Neural progenitor cell (in vitro differentiated cells): ENCODE measurements at regions not wholly inside any gene's neighbourhood (a gene's known extent, or its start where the extent isn't known, plus 50 kb on each side); places are given as distances from the start of the nearest gene placed in this dataset.

Experiments used
- DNase-seq: peaks from one replicate; pipeline ENCODE4 v3.0.0-alpha.2; 2016; ENCODE audit warnings: low spot score
- H2AFZ ChIP-seq: fragments of 200-600 bp; sonication (generic); replicated peaks from 2 replicates; pipeline ENCODE4 v1.6.1; 2016; ENCODE audit warnings: antibody characterized with exemption
- H3F3A ChIP-seq: fragments of 200-600 bp; sonication (generic); 2 replicates; pipeline ENCODE4 v1.6.1; 2016; ENCODE audit warnings: antibody characterized with exemption, low read depth
- H3K27ac ChIP-seq: fragments of 200-600 bp; sonication (generic); 2 replicates; pipeline ENCODE4 v1.5.1; 2016; ENCODE audit warnings: mild to moderate bottlenecking
- H3K27me3 ChIP-seq: fragments of 200-600 bp; sonication (generic); 2 replicates; pipeline ENCODE4 v1.6.1; 2016; ENCODE audit warnings: mild to moderate bottlenecking, moderate library complexity
- H3K36me3 ChIP-seq: fragments of 200-600 bp; sonication (generic); 2 replicates; pipeline ENCODE4 v1.5.1; 2016
- H3K4me1 ChIP-seq: fragments of 200-600 bp; sonication (generic); 2 replicates; pipeline ENCODE4 v1.6.1; 2016; ENCODE audit warnings: mixed run types
- H3K4me2 ChIP-seq: fragments of 200-600 bp; sonication (generic); 2 replicates; pipeline ENCODE4 v1.6.1; 2016
- H3K4me3 ChIP-seq: fragments of 200-600 bp; sonication (generic); 2 replicates; pipeline ENCODE4 v1.5.1; 2016
- H3K79me2 ChIP-seq: fragments of 200-600 bp; sonication (generic); 2 replicates; pipeline ENCODE4 v1.6.1; 2016; ENCODE audit warnings: low read depth
- H3K9ac ChIP-seq: fragments of 200-600 bp; sonication (generic); 2 replicates; pipeline ENCODE4 v1.6.1; 2016
- H3K9me3 ChIP-seq: fragments of 200-600 bp; sonication (generic); 2 replicates; pipeline ENCODE4 v1.5.1; 2016; ENCODE audit warnings: low read depth
- H4K20me1 ChIP-seq: fragments of 200-600 bp; sonication (generic); 2 replicates; pipeline ENCODE4 v1.6.1; 2016; ENCODE audit warnings: low read depth
- H3K27ac Mint-ChIP-seq: 3 replicates; pipeline ENCODE4 v1.8.0; 2021; ENCODE audit warnings: mixed read lengths
- H3K27me3 Mint-ChIP-seq: 2 replicates; pipeline ENCODE4 v1.8.0; 2022; ENCODE audit warnings: low read depth, mild to moderate bottlenecking, inconsistent platforms, moderate library complexity, mixed read lengths; ENCODE audit not compliant: insufficient read depth
- H3K36me3 Mint-ChIP-seq: 3 replicates; pipeline ENCODE4 v1.8.0; 2021; ENCODE audit warnings: mixed read lengths
- H3K4me1 Mint-ChIP-seq: 3 replicates; pipeline ENCODE4 v1.8.0; 2021; ENCODE audit warnings: mixed read lengths
- H3K4me3 Mint-ChIP-seq: 3 replicates; pipeline ENCODE4 v1.8.0; 2021; ENCODE audit warnings: mild to moderate bottlenecking, moderate library complexity, mixed read lengths
- H3K9me3 Mint-ChIP-seq: 3 replicates; pipeline ENCODE4 v1.8.0; 2020; ENCODE audit warnings: mixed read lengths
- CTCF ChIP-seq: fragments of 200-600 bp; sonication (generic); IDR thresholded peaks from 2 replicates; pipeline ENCODE4 v1.5.1; 2017; ENCODE audit warnings: antibody characterized with exemption, mild to moderate bottlenecking
- EZH2 ChIP-seq: fragments of 200-600 bp; sonication (generic); IDR thresholded peaks from 2 replicates; pipeline ENCODE4 v1.6.1; 2017; ENCODE audit warnings: antibody characterized with exemption, mild to moderate bottlenecking, moderate library complexity
- EZH2phosphoT487 ChIP-seq: fragments of 200-600 bp; sonication (generic); IDR thresholded peaks from 2 replicates; pipeline ENCODE4 v1.6.1; 2017; ENCODE audit warnings: antibody characterized with exemption

- Histone ChIP-seq H4K20me1 (no peaks in the 10 kb centered on the region), H3K27me3 (no peaks in the 10 kb centered on the region), H3K4me1 (peaks cover 22% of the 10 kb centered on the region), H3K27ac (no peak overlapping the region), H3K4me2 (no peak overlapping the region), H3K79me2 (no peaks in the 10 kb centered on the region), H2AFZ (no peak overlapping the region), H3K4me3 (no peak overlapping the region), H3K36me3 (no peaks in the 10 kb centered on the region), H3K9me3 (no peaks in the 10 kb centered on the region), H3K9ac (no peak overlapping the region), H3F3A (no peaks in the 10 kb centered on the region)
- peak overlapping the region; percentile 88 for H3K27ac Mint-ChIP-seq
- H3K4me1 Mint-ChIP-seq, result peaks cover 39% of the 10 kb centered on the region
- H3K36me3 Mint-ChIP-seq, result no peaks in the 10 kb centered on the region
- no peaks in the 10 kb centered on the region for H3K9me3 Mint-ChIP-seq
- DNase-seq, result no peak
- no peaks in the 10 kb centered on the region for H3K27me3 Mint-ChIP-seq
- no peak overlapping the region for H3K4me3 Mint-ChIP-seq
- no peak for TF ChIP-seq EZH2phosphoT487
- no peak for TF ChIP-seq CTCF
- TF ChIP-seq EZH2, result no peak
Observed at GRCh38 chrX:20665481-20665880, 398.8 kb upstream of the RPS6KA3 start.

GRCh38 chrX:20664774-20665173 lies 398.1 kb upstream of the RPS6KA3 start:
- H3K4me1 Mint-ChIP-seq, result peaks cover 39% of the 10 kb centered on the region
- Histone ChIP-seq H3K27ac (no peak overlapping the region), H3K27me3 (no peaks in the 10 kb centered on the region), H3K36me3 (no peaks in the 10 kb centered on the region), H3K9ac (no peak overlapping the region), H3F3A (no peaks in the 10 kb centered on the region), H3K4me3 (no peak overlapping the region), H3K9me3 (no peaks in the 10 kb centered on the region), H3K4me1 (peaks cover 22% of the 10 kb centered on the region), H3K79me2 (no peaks in the 10 kb centered on the region), H3K4me2 (no peak overlapping the region), H4K20me1 (no peaks in the 10 kb centered on the region), H2AFZ (no peak overlapping the region)
- peak overlapping the region; percentile 10 for H3K4me3 Mint-ChIP-seq
- peak; percentile 55 for DNase-seq
- no peaks in the 10 kb centered on the region for H3K9me3 Mint-ChIP-seq
- no peaks in the 10 kb centered on the region for H3K36me3 Mint-ChIP-seq
- H3K27me3 Mint-ChIP-seq, result no peaks in the 10 kb centered on the region
- H3K27ac Mint-ChIP-seq, result no peak overlapping the region
- TF ChIP-seq EZH2phosphoT487 (no peak), CTCF (no peak), EZH2 (no peak)

DNA sequence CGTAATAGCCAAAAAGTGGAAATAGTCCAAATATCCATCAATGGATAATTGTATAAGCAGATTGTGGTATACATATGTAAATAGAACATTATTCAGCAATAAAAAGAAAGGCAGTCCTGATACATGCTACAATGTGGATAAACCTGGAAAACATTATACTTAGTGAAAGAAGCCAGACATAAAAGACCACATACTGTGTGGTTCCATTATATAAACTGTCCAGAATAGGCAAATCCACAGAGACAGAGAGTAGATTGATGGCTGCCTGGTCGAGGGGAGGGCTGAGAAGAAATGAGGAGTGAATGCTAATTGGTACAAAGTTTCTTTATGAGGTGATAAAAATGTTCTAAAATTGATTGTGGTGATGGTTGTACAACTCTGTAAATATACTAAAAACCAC lies 397.4 kb upstream of the RPS6KA3 start:
- Mint-ChIP-seq H3K27ac (peak overlapping the region; percentile 83), H3K27me3 (no peaks in the 10 kb centered on the region), H3K36me3 (no peaks in the 10 kb centered on the region), H3K4me3 (peak overlapping the region; percentile 44), H3K9me3 (peaks cover 4% of the 10 kb centered on the region), H3K4me1 (peaks cover 39% of the 10 kb centered on the region)
- DNase-seq, result no peak
- H3K27ac ChIP-seq, result no peak overlapping the region
- no peak overlapping the region for H3K4me2 ChIP-seq
- H3K36me3 ChIP-seq, result no peaks in the 10 kb centered on the region
- H4K20me1 ChIP-seq, result no peaks in the 10 kb centered on the region
- H3K4me1 ChIP-seq, result peaks cover 22% of the 10 kb centered on the region
- no peaks in the 10 kb centered on the region for H3K79me2 ChIP-seq
- no peak overlapping the region for H3K4me3 ChIP-seq
- H3K9ac ChIP-seq, result no peak overlapping the region
- TF ChIP-seq EZH2, result no peak
- TF ChIP-seq CTCF, result no peak
- TF ChIP-seq EZH2phosphoT487, result no peak
- no peaks in the 10 kb centered on the region for H3K27me3 ChIP-seq
- no peaks in the 10 kb centered on the region for H3K9me3 ChIP-seq
- H2AFZ ChIP-seq, result no peak overlapping the region
- no peaks in the 10 kb centered on the region for H3F3A ChIP-seq

DNA sequence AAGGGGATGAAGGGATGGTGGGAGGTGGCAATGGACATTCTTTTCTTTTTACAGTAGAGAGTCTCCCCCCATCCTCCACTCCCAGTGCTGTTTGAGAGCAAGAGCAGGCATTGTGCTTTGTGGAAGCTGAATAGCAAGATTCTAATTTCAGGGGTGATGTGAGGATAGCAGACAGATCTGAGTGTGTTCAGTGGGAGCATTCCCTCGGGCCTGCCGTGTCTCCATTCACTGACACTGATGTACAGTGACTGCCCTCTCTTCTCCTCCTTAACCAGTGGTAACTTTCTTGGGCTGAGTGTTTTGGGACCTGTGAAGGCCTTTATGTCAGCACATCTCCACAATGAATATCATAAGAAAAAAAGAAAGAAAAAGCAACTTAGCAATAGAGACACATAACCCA lies 396.6 kb upstream of the RPS6KA3 start:
- H3K4me3 ChIP-seq, result no peak overlapping the region
- H3F3A ChIP-seq, result no peaks in the 10 kb centered on the region
- no peak overlapping the region for H3K27ac ChIP-seq
- Mint-ChIP-seq H3K27ac (peak overlapping the region; percentile 39), H3K27me3 (no peaks in the 10 kb centered on the region), H3K36me3 (no peaks in the 10 kb centered on the region), H3K4me1 (peaks cover 39% of the 10 kb centered on the region), H3K4me3 (no peak overlapping the region), H3K9me3 (peaks cover 5% of the 10 kb centered on the region)
- DNase-seq, result no peak
- no peaks in the 10 kb centered on the region for H3K79me2 ChIP-seq
- no peaks in the 10 kb centered on the region for H3K36me3 ChIP-seq
- H4K20me1 ChIP-seq, result no peaks in the 10 kb centered on the region
- H3K4me1 ChIP-seq, result peaks cover 22% of the 10 kb centered on the region
- H3K9ac ChIP-seq, result no peak overlapping the region
- H3K27me3 ChIP-seq, result no peaks in the 10 kb centered on the region
- H2AFZ ChIP-seq, result no peak overlapping the region
- H3K9me3 ChIP-seq, result no peaks in the 10 kb centered on the region
- TF ChIP-seq EZH2phosphoT487 (no peak), EZH2 (no peak), CTCF (no peak)
- H3K4me2 ChIP-seq, result no peak overlapping the region
